HEK293T (cell line): ENCODE measurements at regions not wholly inside any gene's neighbourhood (a gene's known extent, or its start where the extent isn't known, plus 50 kb on each side); places are given as distances from the start of the nearest gene placed in this dataset.

Source experiments
- BHLHE40 ChIP-seq: fragments of 450-650 bp; IDR thresholded peaks from 2 replicates; pipeline ENCODE4 v1.6.1; 2016; ENCODE audit warnings: mild to moderate bottlenecking, moderate library complexity, borderline replicate concordance
- ELF4 ChIP-seq: fragments of 450-650 bp; IDR thresholded peaks from 2 replicates; pipeline ENCODE4 v1.6.1; 2017; ENCODE audit warnings: antibody characterized with exemption
- FOXA1 ChIP-seq: fragments of 450-650 bp; IDR thresholded peaks from 2 replicates; pipeline ENCODE4 v1.6.1; 2016; ENCODE audit warnings: mild to moderate bottlenecking
- FOXK2 ChIP-seq: fragments of 450-650 bp; IDR thresholded peaks from 2 replicates; pipeline ENCODE4 v1.6.1; 2016; ENCODE audit warnings: mild to moderate bottlenecking
- HDGF ChIP-seq: fragments of 450-650 bp; IDR thresholded peaks from 2 replicates; pipeline ENCODE4 v1.6.1; 2017; ENCODE audit warnings: antibody characterized with exemption, borderline replicate concordance
- NFRKB ChIP-seq: fragments of 450-650 bp; IDR thresholded peaks from 2 replicates; pipeline ENCODE4 v1.6.1; 2016; ENCODE audit warnings: mild to moderate bottlenecking, moderate library complexity
- SP1 ChIP-seq: fragments of 450-650 bp; IDR thresholded peaks from 2 replicates; pipeline ENCODE4 v1.6.1; 2017
- SUZ12 ChIP-seq: fragments of 450-650 bp; IDR thresholded peaks from 2 replicates; pipeline ENCODE4 v1.6.1; 2016; ENCODE audit warnings: mild to moderate bottlenecking

DNA sequence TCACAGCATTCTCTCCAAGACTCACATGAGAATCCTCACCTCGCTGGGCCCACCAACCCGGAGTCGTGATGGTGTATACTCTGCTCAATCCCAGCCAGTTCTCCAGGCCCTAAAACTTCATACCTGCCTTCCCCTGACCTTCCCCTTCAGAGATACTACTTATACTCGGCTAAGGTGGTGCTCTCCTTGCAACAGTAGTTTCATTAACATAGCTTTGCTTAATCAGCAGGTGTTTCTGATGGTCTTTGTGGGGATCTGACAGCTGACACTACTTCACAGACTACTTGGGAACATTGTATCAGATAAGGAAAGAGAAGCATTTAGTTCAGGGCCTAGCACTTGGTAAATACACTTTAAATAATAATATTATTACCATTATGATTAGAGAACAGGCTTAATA lies 301.5 kb upstream of the DAB1 start:
- TF ChIP-seq SP1: no peak
- no peak for TF ChIP-seq FOXK2
- no peak for TF ChIP-seq BHLHE40
- TF ChIP-seq SUZ12: no peak
- TF ChIP-seq ELF4: no peak
- TF ChIP-seq NFRKB: no peak
- no peak for TF ChIP-seq FOXA1
- TF ChIP-seq HDGF: no peak
